22Rv1 (cell line): ENCODE measurements at regions not wholly inside any gene's neighbourhood (a gene's known extent, or its start where the extent isn't known, plus 50 kb on each side); places are given as distances from the start of the nearest gene placed in this dataset.
"Not testable (repeated sequence)": the region's sequence is repeated elsewhere in the genome, so short reads cannot be mapped to it uniquely, and the experiment has no call there.

Source experiments
- H3K27ac ChIP-seq: fragments of 450-650 bp; 2 replicates; pipeline ENCODE4 v1.5.1; 2017
- CTCF ChIP-seq: fragments of 450-650 bp; IDR thresholded peaks from 2 replicates; pipeline ENCODE4 v1.5.1; 2017; ENCODE audit warnings: mild to moderate bottlenecking
- ZFX ChIP-seq: fragments of 450-650 bp; IDR thresholded peaks from 2 replicates; pipeline ENCODE4 v1.6.1; 2017; ENCODE audit warnings: antibody characterized with exemption, borderline replicate concordance

- no peak for TF ChIP-seq ZFX
- no peak for TF ChIP-seq CTCF
- no peak overlapping the region for H3K27ac ChIP-seq
Measured at GRCh38 chr3:166005126-166005525, 167.9 kb upstream of the BCHE start.

- no peak overlapping the region for H3K27ac ChIP-seq
- TF ChIP-seq ZFX (no peak), CTCF (no peak)
Measured at GRCh38 chr3:165994293-165994692, 157.1 kb upstream of the BCHE start.

GRCh38 chr3:165984589-165984988 is 147.4 kb upstream of the BCHE start:
- no peak overlapping the region for H3K27ac ChIP-seq
- no peak for TF ChIP-seq ZFX
- TF ChIP-seq CTCF, result no peak

GRCh38 chr3:165983284-165983683 is 146.1 kb upstream of the BCHE start:
- TF ChIP-seq ZFX (no peak), CTCF (no peak)
- H3K27ac ChIP-seq, result no peak overlapping the region

GRCh38 chr3:165981318-165981717 is 144.1 kb upstream of the BCHE start:
- TF ChIP-seq CTCF (no peak), ZFX (no peak)

GRCh38 chr3:165960825-165961224 is 123.6 kb upstream of the BCHE start:
- H3K27ac ChIP-seq, result not testable (repeated sequence)

More at GRCh38 chr3:165981318-165981717, 144.1 kb upstream of the BCHE start:
- H3K27ac ChIP-seq, result no peak overlapping the region

GRCh38 chr3:165954171-165954570 is 116.9 kb upstream of the BCHE start:
- TF ChIP-seq ZFX (no peak), CTCF (no peak)

GRCh38 chr3:165946360-165946759 is 109.1 kb upstream of the BCHE start:
- H3K27ac ChIP-seq, result peak overlapping the region; percentile 26
- TF ChIP-seq CTCF, result no peak
- TF ChIP-seq ZFX, result no peak

More at GRCh38 chr3:165954171-165954570, 116.9 kb upstream of the BCHE start:
- 0 out of 2 replicates have a peak overlapping the region, but pooled peaks have one; percentile 15 for H3K27ac ChIP-seq
